T-helper 17 cell (primary cell): ENCODE measurements at regions not wholly inside any gene's neighbourhood (a gene's known extent, or its start where the extent isn't known, plus 50 kb on each side); places are given as distances from the start of the nearest gene placed in this dataset.

Experiments used
- ATAC-seq: fragments of 150-1000 bp; cut with Tn5 transposase; 2 replicates; pipeline ENCODE4 v1.10.0; 2021; ENCODE audit warnings: mild to moderate bottlenecking, moderate library complexity
- DNase-seq, 3 donors: peaks; one replicate each; pipeline versions ENCODE4 v3.0.0 to v3.0.0-alpha.2; 2020 to 2021
- H3K9me3 ChIP-seq: one replicate; pipeline ENCODE4 v1.7.0; 2013; ENCODE audit warnings: low read length, mild to moderate bottlenecking; ENCODE audit not compliant: control insufficient read depth, poor library complexity, severe bottlenecking
- H3K27ac Mint-ChIP-seq: one replicate; pipeline ENCODE4 v1.8.0; 2022; ENCODE audit warnings: mild to moderate bottlenecking, moderate library complexity, mixed read lengths
- H3K27me3 Mint-ChIP-seq: one replicate; pipeline ENCODE4 v1.8.0; 2022; ENCODE audit warnings: mixed read lengths
- H3K36me3 Mint-ChIP-seq: one replicate; pipeline ENCODE4 v1.8.0; 2022; ENCODE audit warnings: low read depth, mixed read lengths
- H3K4me1 Mint-ChIP-seq: one replicate; pipeline ENCODE4 v1.8.0; 2022; ENCODE audit warnings: mild to moderate bottlenecking, mixed read lengths
- H3K4me3 Mint-ChIP-seq: one replicate; pipeline ENCODE4 v1.8.0; 2022; ENCODE audit warnings: mild to moderate bottlenecking, moderate library complexity, mixed read lengths

DNA sequence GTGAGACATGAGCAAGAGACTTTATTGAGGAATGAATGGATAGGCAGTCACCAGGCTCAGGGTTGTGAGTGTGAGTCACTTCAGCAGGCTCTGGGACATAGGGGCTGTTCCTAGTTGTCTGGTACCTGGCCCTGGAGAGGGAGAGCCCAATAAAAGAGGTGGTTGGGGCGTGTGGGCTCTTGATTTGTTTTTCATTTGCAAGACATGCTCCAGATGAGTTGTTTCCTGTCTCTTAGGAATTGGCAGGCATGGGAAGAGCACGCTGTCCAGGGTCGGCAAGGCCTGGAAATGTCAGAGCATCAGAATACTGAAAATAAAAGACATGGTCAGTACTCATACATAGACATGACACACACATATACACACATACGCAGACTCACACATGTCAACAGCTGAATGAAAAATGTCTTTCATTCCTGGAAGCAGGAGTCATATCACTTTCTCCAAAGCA, 166.3 kb upstream of the SULF2 start:
- H3K36me3 Mint-ChIP-seq = no peaks in the 10 kb centered on the region

DNA sequence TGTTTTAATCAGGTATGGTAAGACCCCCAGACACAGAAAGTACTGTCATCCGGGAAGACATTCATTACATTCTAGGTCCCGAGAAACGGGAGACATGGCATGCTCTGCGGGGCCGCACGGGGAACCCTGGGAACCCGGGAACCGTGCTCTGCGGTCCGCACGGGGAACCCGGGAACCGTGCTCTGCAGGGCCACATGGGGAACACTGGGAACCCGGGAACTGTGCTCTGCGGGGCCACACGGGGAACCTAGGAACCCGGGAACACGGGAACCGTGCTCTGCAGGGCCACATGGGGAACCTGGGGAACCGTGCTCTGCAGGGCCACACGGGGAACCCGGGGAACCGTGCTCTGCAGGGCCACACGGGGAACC, 165.6 kb upstream of the SULF2 start:
- ATAC-seq = no peak
- Mint-ChIP-seq H3K27ac (no peak overlapping the region), H3K27me3 (peaks cover 75% of the 10 kb centered on the region), H3K36me3 (no peaks in the 10 kb centered on the region), H3K4me1 (peaks cover 4% of the 10 kb centered on the region), H3K4me3 (no peak overlapping the region)
- no peak for DNase-seq
- H3K9me3 ChIP-seq = no peaks in the 10 kb centered on the region

More for the DNA sequence above, 166.3 kb upstream of the SULF2 start:
- Mint-ChIP-seq H3K4me3 (no peak overlapping the region), H3K27me3 (peaks cover 68% of the 10 kb centered on the region), H3K4me1 (peaks cover 4% of the 10 kb centered on the region), H3K27ac (no peak overlapping the region)
- H3K9me3 ChIP-seq = no peaks in the 10 kb centered on the region
- DNase-seq = no peak
- ATAC-seq = no peak

DNA sequence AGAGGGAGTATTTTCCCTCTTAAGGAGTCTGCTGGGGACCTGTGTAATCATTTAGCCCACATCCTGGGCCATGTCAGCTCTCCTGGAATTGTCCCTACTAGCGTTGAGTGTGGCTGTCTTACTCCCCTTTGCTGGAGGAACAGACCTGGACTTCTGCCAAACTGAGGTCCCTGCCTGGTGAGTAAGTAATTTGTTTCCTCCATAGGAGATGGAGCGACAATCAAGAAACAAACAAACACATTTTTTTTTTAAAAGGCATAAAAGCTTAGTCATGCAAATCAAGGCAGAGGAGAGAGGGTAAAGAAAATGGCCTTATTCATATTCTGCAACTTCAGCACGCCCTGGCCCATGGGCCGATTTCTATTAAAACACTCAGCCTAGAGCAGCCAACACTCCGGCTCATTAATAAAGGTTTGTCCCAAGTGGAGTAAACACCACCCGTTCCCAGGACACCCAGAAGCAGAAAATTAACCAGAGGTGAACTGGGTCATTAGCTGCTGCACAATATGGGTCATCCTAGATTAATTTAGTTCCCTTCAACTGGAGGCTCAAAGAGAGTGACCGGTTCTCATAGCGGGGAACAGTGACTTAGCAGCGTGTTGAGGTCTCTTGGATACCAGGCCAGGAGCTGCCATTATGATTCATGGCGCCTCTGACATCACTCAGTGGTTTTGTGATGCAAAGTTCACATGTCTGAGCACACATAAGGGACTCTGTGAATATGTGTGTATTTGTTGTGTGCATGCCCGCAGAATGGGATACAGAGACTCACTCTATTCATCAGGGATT, 165.0 kb upstream of the SULF2 start:
- Mint-ChIP-seq H3K27me3 (peaks cover 75% of the 10 kb centered on the region), H3K27ac (no peak overlapping the region), H3K36me3 (no peaks in the 10 kb centered on the region), H3K4me1 (no peaks in the 10 kb centered on the region), H3K4me3 (no peak overlapping the region)
- ATAC-seq (no peak), DNase-seq (no peak)
- H3K9me3 ChIP-seq = no peaks in the 10 kb centered on the region

DNA sequence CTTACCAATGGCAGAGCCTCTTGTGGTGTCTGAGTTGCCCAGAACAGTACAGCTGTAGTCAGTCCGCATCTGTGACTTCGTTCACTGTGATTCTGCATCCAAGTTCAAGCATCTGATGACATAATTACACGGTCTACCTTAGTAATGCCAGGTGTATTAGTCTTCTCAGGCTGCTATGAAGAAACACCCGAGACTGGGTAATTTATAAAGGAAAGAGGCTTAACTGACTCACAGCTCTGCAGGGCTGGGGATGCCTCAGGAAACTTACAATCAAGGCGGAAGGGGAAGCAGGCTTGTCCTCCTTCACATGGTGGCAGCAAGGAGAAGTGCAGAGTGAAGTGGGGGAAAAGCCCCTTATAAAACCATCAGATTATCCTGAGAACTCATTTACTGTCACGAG, 163.9 kb upstream of the SULF2 start:
- H3K4me1 Mint-ChIP-seq = no peaks in the 10 kb centered on the region
- H3K4me3 Mint-ChIP-seq = no peak overlapping the region
- DNase-seq (no peak), ATAC-seq (no peak)
- no peaks in the 10 kb centered on the region for H3K9me3 ChIP-seq
- H3K36me3 Mint-ChIP-seq = no peaks in the 10 kb centered on the region
- H3K27me3 Mint-ChIP-seq = peaks cover 71% of the 10 kb centered on the region
- H3K27ac Mint-ChIP-seq = no peak overlapping the region

DNA sequence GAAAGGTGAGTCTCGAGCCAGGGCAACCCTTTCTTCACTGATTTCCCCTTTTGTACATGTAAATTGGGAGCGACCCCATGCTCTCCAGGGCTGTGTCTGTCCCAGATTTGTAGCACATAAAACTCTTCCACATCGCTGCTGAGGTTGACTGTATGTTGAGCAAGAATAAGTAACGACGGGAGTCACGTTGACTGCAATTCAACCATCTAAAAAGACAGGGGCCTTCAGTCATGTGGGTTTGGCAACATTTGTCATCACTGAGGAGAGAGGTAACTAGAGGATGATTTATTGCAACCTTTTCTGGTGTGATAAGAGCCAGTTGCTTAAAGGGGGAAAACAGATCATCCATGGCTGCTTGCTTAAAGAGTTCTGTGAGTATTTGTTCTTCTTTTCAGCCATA, 159.4 kb upstream of the SULF2 start:
- Mint-ChIP-seq H3K27ac (no peak overlapping the region), H3K36me3 (no peaks in the 10 kb centered on the region), H3K27me3 (peaks cover 44% of the 10 kb centered on the region)

DNA sequence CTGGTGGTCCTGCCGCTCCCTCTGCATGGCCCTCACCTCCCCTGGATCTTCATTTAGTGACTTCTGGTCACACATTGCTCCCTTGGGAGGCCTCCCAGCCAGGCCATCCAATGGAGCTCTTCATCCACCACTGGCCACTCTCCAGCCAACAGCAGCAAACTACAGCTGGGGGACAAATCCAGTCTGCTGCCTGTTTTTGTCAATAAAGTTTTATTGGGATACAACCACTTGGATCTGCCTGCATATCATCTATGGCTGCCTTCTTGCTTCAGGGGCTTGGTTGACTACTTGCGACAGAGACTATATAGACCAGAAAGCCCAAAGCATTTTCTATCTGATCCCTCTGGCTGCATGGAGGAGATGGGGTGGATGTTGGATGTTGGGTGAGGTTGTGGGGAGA, 156.6 kb upstream of the SULF2 start:
- H3K9me3 ChIP-seq = no peaks in the 10 kb centered on the region
- H3K27ac Mint-ChIP-seq = no peak overlapping the region

More for the DNA sequence above, 159.4 kb upstream of the SULF2 start:
- H3K4me3 Mint-ChIP-seq = no peak overlapping the region
- no peaks in the 10 kb centered on the region for H3K9me3 ChIP-seq
- DNase-seq = no peak
- no peak for ATAC-seq
- H3K4me1 Mint-ChIP-seq = peaks cover 2% of the 10 kb centered on the region

DNA sequence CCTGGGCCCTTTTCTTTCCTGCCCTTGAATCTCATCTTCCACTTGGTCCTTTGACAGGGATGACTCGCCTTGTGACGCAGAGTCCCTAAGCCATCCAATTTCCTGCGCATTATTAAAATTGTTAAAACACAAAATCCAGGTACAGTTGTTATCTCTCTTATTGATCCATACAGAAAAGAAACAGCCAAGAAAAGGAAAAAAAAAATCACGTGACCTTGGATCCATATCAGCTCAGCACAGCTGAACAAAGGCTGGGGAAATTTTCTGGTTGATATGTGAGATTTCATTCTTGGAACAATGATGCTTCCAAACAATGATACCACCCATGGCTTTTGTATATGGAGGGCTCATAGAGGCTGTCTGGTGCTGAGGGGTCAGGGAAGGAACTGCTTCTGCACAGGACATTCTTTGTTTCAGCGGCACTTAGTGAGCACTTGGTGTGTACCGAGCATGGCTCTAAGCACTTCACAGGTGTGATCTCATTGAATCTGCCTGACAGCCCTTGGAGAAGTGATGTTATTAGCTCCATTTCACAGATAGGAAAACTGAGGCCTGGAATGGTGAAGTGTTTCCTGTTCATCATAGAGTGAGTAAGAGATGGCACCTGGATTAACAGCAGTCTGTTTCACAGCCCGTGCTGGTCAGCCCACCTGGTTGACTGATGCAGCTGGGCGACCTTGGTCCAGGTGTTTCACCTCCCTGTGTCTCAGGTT, 155.0 kb upstream of the SULF2 start:
- no peak for DNase-seq
- peaks cover 2% of the 10 kb centered on the region for H3K4me1 Mint-ChIP-seq
- no peaks in the 10 kb centered on the region for H3K36me3 Mint-ChIP-seq
- no peak for ATAC-seq
- H3K27ac Mint-ChIP-seq = no peak overlapping the region
- peaks cover 53% of the 10 kb centered on the region for H3K27me3 Mint-ChIP-seq
- H3K9me3 ChIP-seq = no peaks in the 10 kb centered on the region
- no peak overlapping the region for H3K4me3 Mint-ChIP-seq

More for the DNA sequence above, 156.6 kb upstream of the SULF2 start:
- H3K27me3 Mint-ChIP-seq = peaks cover 56% of the 10 kb centered on the region
- DNase-seq (no peak), ATAC-seq (no peak)
- H3K36me3 Mint-ChIP-seq = no peaks in the 10 kb centered on the region
- peaks cover 2% of the 10 kb centered on the region for H3K4me1 Mint-ChIP-seq
- no peak overlapping the region for H3K4me3 Mint-ChIP-seq

DNA sequence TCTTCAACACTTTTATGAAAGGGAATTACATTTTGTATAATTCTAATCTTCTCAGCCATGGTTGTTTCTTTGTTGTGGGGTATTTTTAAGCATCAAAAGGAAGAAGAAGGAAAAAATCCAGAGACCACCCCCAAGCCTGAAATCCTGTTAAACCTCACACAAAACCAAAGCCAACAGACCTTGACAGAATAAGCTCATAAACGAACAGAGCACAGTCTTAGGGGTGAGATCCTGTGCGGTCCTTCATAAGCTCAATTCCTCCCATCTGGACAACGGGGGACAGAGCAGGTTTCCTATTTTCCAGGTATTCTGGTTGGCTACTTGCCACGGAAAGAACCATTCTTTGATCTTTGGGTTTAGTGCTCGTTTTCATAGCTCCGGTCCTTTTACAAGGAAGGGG, 151.3 kb upstream of the SULF2 start:
- no peak overlapping the region for H3K4me3 Mint-ChIP-seq
- peaks cover 70% of the 10 kb centered on the region for H3K27me3 Mint-ChIP-seq
- no peaks in the 10 kb centered on the region for H3K9me3 ChIP-seq
- DNase-seq (no peak), ATAC-seq (no peak)
- H3K27ac Mint-ChIP-seq = no peak overlapping the region
- H3K4me1 Mint-ChIP-seq = no peaks in the 10 kb centered on the region
- H3K36me3 Mint-ChIP-seq = no peaks in the 10 kb centered on the region

DNA sequence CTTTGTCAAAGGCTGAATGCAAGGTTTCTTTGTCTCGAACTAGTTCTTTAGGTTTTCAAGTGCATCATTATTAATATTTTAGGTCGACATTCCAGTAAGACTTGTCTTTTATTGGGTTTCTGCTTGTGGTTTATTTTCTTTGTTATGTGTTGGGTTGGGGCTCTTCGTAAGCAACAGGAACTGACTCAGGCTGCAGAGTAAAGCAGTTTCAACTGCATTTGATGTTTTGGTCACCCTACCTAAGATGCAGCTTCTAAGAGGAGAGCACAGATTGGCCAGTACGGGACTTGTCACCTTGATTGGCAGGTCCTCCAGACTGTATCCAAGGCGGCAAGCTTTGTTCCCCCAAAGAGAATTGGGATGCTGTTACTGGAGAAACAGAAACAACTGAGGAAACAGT, 149.5 kb upstream of the SULF2 start:
- Mint-ChIP-seq H3K4me1 (no peaks in the 10 kb centered on the region), H3K27ac (no peak overlapping the region), H3K27me3 (peaks cover 75% of the 10 kb centered on the region), H3K36me3 (no peaks in the 10 kb centered on the region), H3K4me3 (no peak overlapping the region)
- DNase-seq = no peak
- no peaks in the 10 kb centered on the region for H3K9me3 ChIP-seq
- ATAC-seq = no peak

DNA sequence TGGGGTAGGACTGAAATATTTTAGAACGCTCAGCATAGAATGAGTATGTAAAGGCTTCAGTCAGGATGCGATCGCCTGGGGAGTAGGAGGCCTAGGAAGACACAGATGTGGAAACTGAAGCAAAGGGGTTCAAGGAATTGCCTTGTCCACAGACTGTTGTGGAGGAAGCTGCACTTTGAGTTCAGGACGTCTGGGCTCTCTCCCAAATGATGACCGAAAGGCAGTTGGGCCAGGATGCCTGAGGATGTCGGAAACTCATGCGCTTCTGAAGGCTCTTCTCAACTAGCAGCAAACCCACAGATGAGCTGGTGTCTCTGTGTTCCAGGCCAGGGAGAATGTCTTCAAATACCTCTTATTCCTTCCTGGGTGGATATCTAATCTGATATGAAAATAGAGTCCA, 146.2 kb upstream of the SULF2 start:
- H3K9me3 ChIP-seq = no peaks in the 10 kb centered on the region
- Mint-ChIP-seq H3K27ac (no peak overlapping the region), H3K27me3 (peaks cover 55% of the 10 kb centered on the region), H3K36me3 (no peaks in the 10 kb centered on the region), H3K4me3 (no peak overlapping the region), H3K4me1 (no peaks in the 10 kb centered on the region)
- DNase-seq (no peak), ATAC-seq (no peak)

DNA sequence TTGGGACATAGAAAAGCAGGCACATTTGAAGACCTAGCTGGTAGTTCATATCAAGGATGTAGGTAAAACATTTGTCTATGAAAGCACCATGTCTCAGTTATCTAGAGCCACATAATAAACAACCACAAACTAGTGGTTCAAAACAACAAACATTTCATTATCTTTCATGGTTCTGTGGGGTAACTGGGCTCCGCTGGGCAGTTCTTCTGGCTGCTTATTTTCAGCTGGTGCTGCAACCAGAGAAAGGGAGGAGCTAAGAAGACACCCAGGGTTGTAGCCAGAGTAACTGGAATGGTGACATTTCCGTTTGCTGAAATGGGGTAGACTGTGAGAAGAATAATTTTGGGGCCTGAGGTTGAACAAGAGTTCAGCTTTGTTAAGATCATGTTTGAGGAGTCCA, 145.7 kb upstream of the SULF2 start:
- Mint-ChIP-seq H3K4me3 (no peak overlapping the region), H3K27ac (no peak overlapping the region), H3K27me3 (peaks cover 55% of the 10 kb centered on the region), H3K4me1 (no peaks in the 10 kb centered on the region), H3K36me3 (no peaks in the 10 kb centered on the region)
- no peak for ATAC-seq
- no peak for DNase-seq
- H3K9me3 ChIP-seq = no peaks in the 10 kb centered on the region

DNA sequence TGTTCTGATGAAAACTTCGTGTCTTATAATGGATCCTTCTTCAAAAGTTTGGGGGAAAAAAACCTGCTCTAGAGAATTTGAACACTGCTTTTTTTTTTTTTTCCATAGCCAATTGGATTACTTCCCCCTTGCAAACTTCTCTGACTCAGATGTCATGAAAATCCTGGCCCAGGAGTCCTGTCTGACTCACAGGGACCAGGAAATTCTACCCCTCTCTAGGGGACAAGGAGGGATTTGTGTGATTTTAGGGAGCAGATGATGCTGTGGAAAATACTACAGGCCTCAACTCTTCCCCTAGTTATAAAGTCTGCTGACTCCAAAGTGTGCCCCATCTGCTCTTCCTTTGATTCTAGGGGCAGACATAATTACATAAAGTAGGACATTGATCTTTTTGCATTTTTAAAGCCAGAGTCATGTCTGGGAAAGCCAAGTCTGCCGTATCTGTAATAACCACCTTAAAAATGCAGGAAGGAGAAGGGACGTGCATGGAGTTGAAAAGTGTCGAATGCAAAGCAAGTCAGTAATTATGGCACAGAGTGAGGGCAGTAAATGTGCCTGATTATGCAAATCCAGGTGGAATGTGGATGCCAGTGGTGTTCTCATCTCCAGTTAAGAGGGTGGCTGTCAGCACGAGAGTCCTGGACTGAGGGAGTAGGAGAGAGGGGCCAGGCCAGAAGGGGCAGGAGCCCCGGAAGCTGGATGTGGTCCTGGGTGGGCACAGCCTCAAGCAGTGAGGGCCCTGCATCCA, 144.3 kb upstream of the SULF2 start:
- no peak for ATAC-seq
- DNase-seq = no peak
- peaks cover 47% of the 10 kb centered on the region for H3K27me3 Mint-ChIP-seq
- H3K4me1 Mint-ChIP-seq = no peaks in the 10 kb centered on the region
- H3K9me3 ChIP-seq = no peaks in the 10 kb centered on the region
- H3K4me3 Mint-ChIP-seq = no peak overlapping the region
- H3K36me3 Mint-ChIP-seq = no peaks in the 10 kb centered on the region
- no peak overlapping the region for H3K27ac Mint-ChIP-seq

DNA sequence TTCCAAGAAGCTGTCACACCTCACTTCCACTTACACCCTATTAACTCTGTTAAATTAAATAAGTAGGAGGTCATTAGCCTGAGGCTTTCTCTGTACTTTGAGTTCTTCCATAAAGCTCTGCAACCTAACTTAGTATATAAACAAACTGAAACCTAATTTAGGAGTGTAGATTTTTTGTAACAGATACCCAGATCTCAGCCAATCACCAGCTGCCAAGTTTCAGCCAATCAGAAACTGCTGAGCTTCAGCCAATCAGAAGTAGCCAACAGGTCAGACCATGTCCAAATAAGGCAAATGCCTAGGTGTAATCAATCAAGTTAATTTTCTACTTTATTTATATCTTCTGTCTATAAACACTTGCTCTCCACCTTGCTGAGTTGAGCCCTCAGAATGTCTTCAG, 142.7 kb upstream of the SULF2 start:
- no peak for DNase-seq
- H3K9me3 ChIP-seq = no peaks in the 10 kb centered on the region
- no peak overlapping the region for H3K27ac Mint-ChIP-seq
- no peaks in the 10 kb centered on the region for H3K4me1 Mint-ChIP-seq
- no peaks in the 10 kb centered on the region for H3K36me3 Mint-ChIP-seq
- H3K27me3 Mint-ChIP-seq = peaks cover 46% of the 10 kb centered on the region
- ATAC-seq = no peak
- H3K4me3 Mint-ChIP-seq = no peak overlapping the region
